Panc1 (cell line): ENCODE measurements at regions not wholly inside any gene's neighbourhood (a gene's known extent, or its start where the extent isn't known, plus 50 kb on each side); places are given as distances from the start of the nearest gene placed in this dataset.

Experiments
- CTCF ChIP-seq: fragments of 450-650 bp; IDR thresholded peaks from 2 replicates; pipeline ENCODE4 v1.5.1; 2017; ENCODE audit warnings: mild to moderate bottlenecking
- POLR2AphosphoS5 ChIP-seq: IDR thresholded peaks from 2 replicates; pipeline ENCODE4 v1.6.1; 2012; ENCODE audit warnings: mild to moderate bottlenecking, low read depth, low read length, moderate library complexity

- no peak for TF ChIP-seq CTCF
- no peak for TF ChIP-seq POLR2AphosphoS5
Measured at GRCh38 chr5:5078009-5078897, 61.9 kb upstream of the ADAMTS16 start.
